Subcutaneous abdominal adipose tissue (tissue), 5 donors: ENCODE measurements at regions not wholly inside any gene's neighbourhood (a gene's known extent, or its start where the extent isn't known, plus 50 kb on each side); places are given as distances from the start of the nearest gene placed in this dataset.

Source experiments
- H3K27ac ChIP-seq: one replicate; pipeline ENCODE4 v1.7.0; 2013; ENCODE audit warnings: low read depth, mild to moderate bottlenecking, inconsistent platforms, low read length, moderate library complexity
- H3K27me3 ChIP-seq, 5 donors: one replicate each; pipeline ENCODE4 v1.7.0; 2013; ENCODE audit warnings: low read length in 5 of 5, inconsistent platforms in 1 of 5; ENCODE audit not compliant: control insufficient read depth in 5 of 5, insufficient read depth in 4 of 5
- H3K36me3 ChIP-seq, 5 donors: one replicate each; pipeline ENCODE4 v1.7.0; 2013; ENCODE audit warnings: low read length in 5 of 5; ENCODE audit not compliant: control insufficient read depth in 5 of 5, insufficient read depth in 5 of 5
- H3K4me1 ChIP-seq, 5 donors: one replicate each; pipeline ENCODE4 v1.7.0; 2013; ENCODE audit warnings: low read length in 5 of 5, mild to moderate bottlenecking in 3 of 5, moderate library complexity in 1 of 5; ENCODE audit not compliant: control insufficient read depth in 5 of 5, insufficient read depth in 5 of 5
- H3K4me3 ChIP-seq, 5 donors: one replicate each; pipeline ENCODE4 v1.7.0; 2013; ENCODE audit warnings: low read length in 5 of 5, low read depth in 1 of 5
- H3K9ac ChIP-seq, 5 donors: one replicate each; pipeline ENCODE4 v1.7.0; 2013; ENCODE audit warnings: low read length in 5 of 5, mild to moderate bottlenecking in 4 of 5, moderate library complexity in 3 of 5
- H3K9me3 ChIP-seq, 5 donors: one replicate each; pipeline ENCODE4 v1.7.0; 2013; ENCODE audit warnings: low read length in 5 of 5; ENCODE audit not compliant: control insufficient read depth in 5 of 5
- donor health status: healthy.
- donor health status: healthy.
- donor health status: healthy.
- donor health status: healthy.
- donor health status: healthy.

GRCh38 chr12:105915997-105916759 is 222.6 kb downstream of the NUAK1 start:
- Histone ChIP-seq H3K27ac (no peak overlapping the region), H3K27me3 (no peaks in the 10 kb centered on the region), H3K4me3 (no peak overlapping the region), H3K36me3 (no peaks in the 10 kb centered on the region), H3K9ac (no peak overlapping the region), H3K9me3 (peaks cover 0 to 4% (median 0%) of the 10 kb centered on the region in 5 donors), H3K4me1 (no peaks in the 10 kb centered on the region)

- peaks cover 0 to 4% (median 0%) of the 10 kb centered on the region in 5 donors for H3K9me3 ChIP-seq
- H3K4me1 ChIP-seq, result no peaks in the 10 kb centered on the region
- H3K4me3 ChIP-seq, result no peak overlapping the region
- H3K27ac ChIP-seq, result no peak overlapping the region
- H3K27me3 ChIP-seq, result no peaks in the 10 kb centered on the region
- no peak overlapping the region for H3K9ac ChIP-seq
- H3K36me3 ChIP-seq, result no peaks in the 10 kb centered on the region
These were observed 222.1 kb downstream of the NUAK1 start for GRCh38 chr12:105916760-105917039.

DNA sequence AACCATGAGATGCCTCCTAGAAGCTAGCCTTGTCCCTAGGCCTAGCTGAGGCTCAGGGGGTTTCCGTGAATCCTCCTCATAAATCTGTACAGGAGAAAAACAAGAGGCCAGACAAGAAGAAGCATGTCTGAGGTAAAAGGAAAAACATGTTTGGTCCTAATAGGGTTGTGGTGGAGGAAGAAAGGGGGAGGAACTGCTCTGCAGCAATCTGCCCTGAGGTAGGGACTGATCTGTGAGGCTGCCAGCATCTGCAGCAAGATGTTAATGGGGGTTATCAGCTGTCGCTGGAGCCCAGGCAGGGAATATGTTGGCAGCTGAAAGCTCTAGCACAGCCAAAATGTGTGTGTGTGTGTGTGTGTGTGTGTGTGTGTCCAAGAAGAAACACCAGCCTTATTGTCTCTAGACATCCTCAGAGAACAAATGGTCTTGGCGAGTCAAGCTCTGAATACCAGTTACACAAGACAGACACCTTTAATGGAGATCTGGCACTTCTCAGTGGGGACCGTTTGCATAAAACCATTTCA is 218.5 kb downstream of the NUAK1 start:
- Histone ChIP-seq H3K36me3 (no peaks in the 10 kb centered on the region), H3K27me3 (no peaks in the 10 kb centered on the region), H3K9ac (no peak overlapping the region), H3K9me3 (no peaks in the 10 kb centered on the region), H3K27ac (no peak overlapping the region), H3K4me3 (no peak overlapping the region), H3K4me1 (no peaks in the 10 kb centered on the region)

DNA sequence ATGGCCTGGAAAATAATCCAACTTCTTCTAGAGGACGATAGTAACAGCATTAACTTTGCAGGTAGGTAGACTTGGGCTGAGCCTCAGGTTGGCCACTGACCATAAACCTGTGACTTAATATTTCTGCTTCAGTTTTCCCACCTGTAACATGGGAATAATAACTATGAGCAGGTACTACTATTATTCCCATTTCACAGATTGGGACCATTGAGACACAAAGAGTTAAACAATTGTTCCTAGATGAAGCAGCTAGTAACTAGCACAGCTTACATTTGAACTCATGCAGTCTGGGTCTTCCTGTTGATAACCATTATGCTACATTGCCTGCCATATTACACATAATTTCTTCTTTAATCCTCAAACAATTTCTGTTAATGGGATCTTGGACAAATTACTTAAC is 217.7 kb downstream of the NUAK1 start:
- Histone ChIP-seq H3K9ac (no peak overlapping the region), H3K36me3 (no peaks in the 10 kb centered on the region), H3K27me3 (no peaks in the 10 kb centered on the region), H3K4me1 (no peaks in the 10 kb centered on the region), H3K27ac (no peak overlapping the region), H3K4me3 (no peak overlapping the region), H3K9me3 (no peaks in the 10 kb centered on the region)

GRCh38 chr12:105921872-105922669 is 216.7 kb downstream of the NUAK1 start:
- H3K4me1 ChIP-seq, result no peaks in the 10 kb centered on the region
- no peak overlapping the region for H3K4me3 ChIP-seq
- no peaks in the 10 kb centered on the region for H3K36me3 ChIP-seq
- no peak overlapping the region for H3K9ac ChIP-seq
- H3K9me3 ChIP-seq, result no peaks in the 10 kb centered on the region
- H3K27me3 ChIP-seq, result no peaks in the 10 kb centered on the region
- no peak overlapping the region for H3K27ac ChIP-seq

DNA sequence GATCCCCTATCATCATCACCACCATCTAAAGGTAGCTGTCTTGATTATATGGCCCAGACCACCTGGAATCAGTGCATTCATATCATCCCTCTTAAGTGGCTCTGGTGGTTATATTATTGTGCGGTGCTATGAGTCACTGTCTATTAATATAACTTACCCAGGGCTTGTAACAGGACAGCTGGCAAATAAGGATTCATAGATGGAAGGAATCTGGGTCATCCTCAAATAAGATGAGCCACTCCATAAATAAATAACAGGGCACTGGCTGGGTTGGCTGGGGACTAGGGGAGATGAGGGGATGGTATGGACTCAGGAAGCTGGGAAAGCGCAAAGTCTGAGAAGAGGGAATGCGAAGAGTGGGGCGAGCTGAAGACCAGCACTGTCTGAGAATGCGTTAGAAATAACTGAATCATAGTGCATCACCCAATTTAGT is 216.1 kb downstream of the NUAK1 start:
- Histone ChIP-seq H3K27ac (no peak overlapping the region), H3K9me3 (no peaks in the 10 kb centered on the region), H3K9ac (no peak overlapping the region), H3K4me1 (no peaks in the 10 kb centered on the region), H3K4me3 (no peak overlapping the region), H3K36me3 (no peaks in the 10 kb centered on the region), H3K27me3 (no peaks in the 10 kb centered on the region)

DNA sequence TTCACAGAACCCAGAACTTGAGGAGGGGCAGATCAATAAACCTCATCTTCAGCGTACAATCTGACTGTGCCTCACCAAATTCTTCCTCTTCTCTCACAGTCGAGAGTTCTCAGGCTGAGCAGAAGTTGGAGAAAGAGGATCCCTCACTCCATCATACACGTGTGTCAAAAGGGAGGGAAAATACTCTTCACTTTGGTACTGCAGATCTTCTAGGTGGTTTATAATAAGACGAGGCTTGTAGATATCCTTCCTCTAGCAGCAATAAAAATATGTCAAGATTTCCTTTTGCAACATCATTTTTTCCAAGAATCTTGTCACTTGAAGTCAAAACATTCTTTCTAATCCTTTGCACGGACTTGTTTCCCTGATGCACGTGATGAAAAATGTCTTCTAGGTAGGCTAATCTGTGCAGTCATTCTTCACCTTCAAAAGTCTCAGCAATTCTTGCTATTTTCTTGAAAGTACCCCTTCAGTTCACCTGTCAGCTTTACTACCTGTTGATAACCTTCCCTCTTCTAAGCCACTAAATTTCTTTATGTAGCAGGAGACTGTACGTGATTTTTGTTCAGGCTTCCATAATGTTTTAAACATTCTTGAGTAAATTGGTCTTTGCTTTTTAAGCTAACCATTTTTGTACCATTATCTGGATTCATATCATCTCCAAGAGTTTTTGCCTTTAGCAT is 214.1 kb downstream of the NUAK1 start:
- no peaks in the 10 kb centered on the region for H3K27me3 ChIP-seq
- no peak overlapping the region for H3K27ac ChIP-seq
- H3K4me3 ChIP-seq, result no peak overlapping the region

DNA sequence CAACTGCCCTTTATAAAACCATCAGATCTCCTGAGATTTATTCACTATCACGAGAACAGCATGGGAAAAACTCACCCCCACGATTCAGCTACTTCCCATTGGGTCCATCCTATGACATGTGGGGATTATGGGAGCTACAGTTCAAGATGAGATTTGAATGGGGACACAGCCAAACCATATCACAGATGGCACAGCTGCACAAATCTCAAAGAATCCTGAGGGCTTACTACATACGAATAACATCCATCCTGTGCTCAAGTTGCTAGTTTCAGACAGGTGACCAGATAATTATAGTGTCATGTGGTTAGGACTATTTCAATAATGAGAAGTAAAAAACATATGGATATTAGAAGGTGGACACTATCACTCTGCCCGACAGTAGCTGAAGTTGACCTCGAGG is 211.2 kb downstream of the NUAK1 start:
- H3K4me3 ChIP-seq, result no peak overlapping the region
- no peak overlapping the region for H3K27ac ChIP-seq
- no peaks in the 10 kb centered on the region for H3K36me3 ChIP-seq
- H3K9me3 ChIP-seq, result no peaks in the 10 kb centered on the region
- no peaks in the 10 kb centered on the region for H3K27me3 ChIP-seq
- peaks cover 0 to 6% (median 0%) of the 10 kb centered on the region in 5 donors for H3K4me1 ChIP-seq
- H3K9ac ChIP-seq, result no peak overlapping the region

More for the DNA sequence above, 214.1 kb downstream of the NUAK1 start:
- Histone ChIP-seq H3K36me3 (no peaks in the 10 kb centered on the region), H3K4me1 (no peaks in the 10 kb centered on the region), H3K9ac (no peak overlapping the region), H3K9me3 (no peaks in the 10 kb centered on the region)

- H3K36me3 ChIP-seq, result no peaks in the 10 kb centered on the region
- no peaks in the 10 kb centered on the region for H3K9me3 ChIP-seq
- H3K27ac ChIP-seq, result no peak overlapping the region
These were observed 210.3 kb downstream of the NUAK1 start for GRCh38 chr12:105928436-105928835.

DNA sequence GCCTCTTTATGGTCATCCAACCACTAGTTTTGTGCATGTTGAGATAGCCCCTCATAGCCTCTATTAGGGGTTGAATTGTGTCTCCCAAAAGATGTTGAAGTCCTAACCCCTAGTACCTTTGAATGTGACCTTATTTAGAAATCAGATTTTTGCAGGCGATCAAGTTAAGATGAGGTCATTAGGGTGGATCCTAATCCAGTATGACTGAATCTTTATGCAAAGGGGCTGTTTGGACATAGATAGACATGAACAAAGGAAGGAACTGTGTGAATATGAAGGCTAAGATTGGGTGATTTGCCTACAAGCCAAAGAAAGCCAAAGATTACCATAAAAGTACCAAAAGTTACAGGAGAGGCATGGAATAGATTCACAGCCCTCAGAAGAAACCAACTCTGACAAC is 209.6 kb downstream of the NUAK1 start:
- no peaks in the 10 kb centered on the region for H3K9me3 ChIP-seq

More at GRCh38 chr12:105928436-105928835, 210.3 kb downstream of the NUAK1 start:
- Histone ChIP-seq H3K4me3 (no peak overlapping the region), H3K4me1 (peaks cover 0 to 6% (median 0%) of the 10 kb centered on the region in 5 donors), H3K9ac (no peak overlapping the region), H3K27me3 (no peaks in the 10 kb centered on the region)

More for the DNA sequence above, 209.6 kb downstream of the NUAK1 start:
- no peak overlapping the region for H3K4me3 ChIP-seq
- H3K4me1 ChIP-seq, result peaks cover 0 to 11% (median 2%) of the 10 kb centered on the region in 5 donors
- no peaks in the 10 kb centered on the region for H3K27me3 ChIP-seq
- H3K36me3 ChIP-seq, result no peaks in the 10 kb centered on the region
- H3K9ac ChIP-seq, result no peak overlapping the region
- H3K27ac ChIP-seq, result no peak overlapping the region
